GM19438 (cell line): ENCODE measurements at regions not wholly inside any gene's neighbourhood (a gene's known extent, or its start where the extent isn't known, plus 50 kb on each side); places are given as distances from the start of the nearest gene placed in this dataset.
A peak's percentile ranks its signal among the peaks of the same experiment; 100 is the strongest.

Experiments used
- ATAC-seq: cut with Tn5 transposase; IDR thresholded peaks from one replicate; pipeline ENCODE4 v1.9.1; 2021; ENCODE audit warnings: low read depth; ENCODE audit not compliant: unreplicated experiment

DNA sequence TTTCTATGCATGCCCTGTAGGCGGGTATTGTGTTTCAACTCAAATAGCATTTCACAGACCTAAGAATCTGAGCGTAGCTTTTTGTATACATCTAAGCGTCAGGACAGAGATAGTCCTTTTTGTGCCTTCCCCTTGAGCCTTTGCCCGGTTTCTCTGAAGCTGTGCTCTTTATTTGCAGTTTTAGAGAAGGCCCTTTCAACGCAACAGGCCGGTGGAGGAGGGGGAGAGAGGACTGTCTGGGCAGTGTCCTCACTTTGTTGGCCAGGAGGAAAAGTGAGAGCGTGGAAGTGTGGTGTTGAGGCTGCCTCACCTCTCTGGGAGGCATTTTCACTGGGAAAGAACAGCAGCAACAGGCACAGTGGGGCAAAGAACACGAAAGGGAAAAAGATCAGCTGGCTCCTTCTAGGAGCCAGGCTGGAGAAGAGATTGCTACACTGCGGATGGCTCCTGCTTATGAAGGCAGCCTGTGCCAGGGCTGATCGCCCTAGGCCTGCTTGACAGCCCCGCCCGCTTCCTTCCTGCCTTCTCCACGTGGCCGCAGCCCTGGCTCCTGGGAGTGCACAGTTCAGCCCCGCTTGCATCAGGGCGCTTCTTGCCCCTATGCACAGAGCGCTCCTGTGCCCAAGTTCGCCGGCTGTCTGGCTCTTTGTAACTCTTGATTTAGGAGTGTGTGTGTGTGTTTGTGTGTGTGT, 195.6 kb upstream of the POU3F3 start:
- ATAC-seq: no peak

DNA sequence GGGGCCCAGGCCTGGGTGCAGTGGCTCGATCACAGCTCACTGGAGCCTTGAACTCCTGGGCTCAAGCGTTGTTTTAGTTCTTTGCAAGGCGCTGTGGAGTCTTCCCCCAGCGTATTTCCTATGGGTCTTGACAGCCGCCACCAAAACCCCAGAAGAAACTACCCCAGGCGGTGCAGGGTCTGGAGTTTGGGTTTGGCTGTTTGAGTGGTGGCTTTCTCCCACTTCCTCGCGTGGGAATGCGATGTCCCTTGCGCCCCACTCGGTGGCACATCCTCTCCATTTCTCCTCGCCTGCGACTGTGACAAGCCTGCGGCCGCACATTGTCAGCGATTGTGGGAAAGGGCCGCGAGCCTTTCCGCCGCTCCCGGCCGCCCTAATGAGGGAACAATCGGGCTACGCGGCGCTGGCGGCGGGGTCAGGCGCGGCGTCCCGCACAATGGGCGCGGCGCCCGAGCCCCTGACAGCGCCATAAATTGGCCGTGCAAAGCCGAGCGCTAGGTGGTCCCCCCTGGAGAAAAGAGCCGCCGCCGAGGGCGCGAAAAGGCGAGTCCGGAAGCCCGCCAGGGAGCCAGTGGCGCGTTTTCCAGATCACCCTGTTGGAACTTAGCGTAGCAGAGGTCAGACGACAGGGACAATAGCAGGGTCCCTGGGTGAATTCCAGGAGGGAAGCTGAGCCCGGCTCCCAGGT, 194.9 kb upstream of the POU3F3 start:
- ATAC-seq: no peak

DNA sequence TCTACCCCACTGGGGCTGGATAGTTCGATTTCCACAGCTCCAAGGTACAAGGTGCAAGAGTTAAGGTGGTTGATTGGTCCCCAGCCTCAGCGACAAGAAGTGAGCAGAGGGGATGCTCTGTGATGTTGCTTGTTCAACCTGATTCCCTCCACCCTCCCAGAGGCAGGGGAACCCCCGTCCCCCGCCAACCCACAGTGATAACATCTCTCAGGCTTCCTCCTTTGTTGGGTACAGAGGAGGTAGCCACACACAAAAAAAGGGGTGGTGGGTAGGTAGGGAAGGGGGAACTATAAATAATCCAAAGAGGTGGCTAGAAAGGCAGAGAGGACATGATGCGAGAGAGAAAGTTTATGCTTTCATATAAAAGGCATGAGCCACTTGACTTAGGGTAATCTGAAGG, 192.9 kb upstream of the POU3F3 start:
- ATAC-seq: no peak

DNA sequence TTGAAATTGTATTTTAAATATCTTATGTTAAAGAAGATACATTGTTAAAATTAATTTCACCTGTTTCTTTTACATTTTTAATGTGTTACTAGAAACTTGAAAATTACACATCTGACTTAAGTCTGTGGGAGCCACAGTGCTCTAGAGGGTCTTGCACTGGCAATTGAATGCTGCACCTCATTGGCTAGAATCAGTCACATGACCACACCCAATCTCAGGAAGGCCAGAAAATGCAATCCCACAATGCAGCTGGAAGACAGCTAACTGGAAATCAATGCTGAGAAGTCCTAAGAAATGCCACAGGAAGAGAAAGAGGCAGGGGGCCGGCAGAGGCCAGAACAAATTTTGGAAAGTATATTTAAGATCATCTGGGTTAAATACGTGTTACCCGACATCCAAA, 189.2 kb upstream of the POU3F3 start:
- no peak for ATAC-seq

- no peak for ATAC-seq
Measured at GRCh38 chr2:104668631-104669030, 185.3 kb upstream of the POU3F3 start.

- ATAC-seq: no peak
Measured at GRCh38 chr2:104673225-104673624, 180.7 kb upstream of the POU3F3 start.

DNA sequence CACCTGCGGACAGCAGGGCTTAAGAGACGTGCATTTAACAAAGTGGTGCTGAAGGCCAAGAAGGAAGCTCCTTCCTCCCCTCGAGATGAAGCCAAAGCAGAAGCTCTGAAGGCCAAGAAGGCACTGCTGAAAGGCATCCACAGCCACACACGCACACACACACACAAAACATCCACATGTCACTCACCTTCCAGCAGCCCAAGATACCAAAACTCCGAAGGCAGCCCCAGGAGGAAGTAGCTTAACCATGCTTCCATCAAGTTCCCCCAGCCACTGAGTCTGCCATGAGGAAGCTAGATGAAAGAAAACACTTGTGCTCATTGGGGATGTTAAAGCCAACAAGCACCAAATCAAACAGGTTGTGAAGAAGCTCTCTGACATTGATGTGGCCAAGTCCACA, 175.7 kb upstream of the POU3F3 start:
- ATAC-seq: no peak

- ATAC-seq: no peak
Measured at GRCh38 chr2:104685591-104685990, 168.3 kb upstream of the POU3F3 start.

DNA sequence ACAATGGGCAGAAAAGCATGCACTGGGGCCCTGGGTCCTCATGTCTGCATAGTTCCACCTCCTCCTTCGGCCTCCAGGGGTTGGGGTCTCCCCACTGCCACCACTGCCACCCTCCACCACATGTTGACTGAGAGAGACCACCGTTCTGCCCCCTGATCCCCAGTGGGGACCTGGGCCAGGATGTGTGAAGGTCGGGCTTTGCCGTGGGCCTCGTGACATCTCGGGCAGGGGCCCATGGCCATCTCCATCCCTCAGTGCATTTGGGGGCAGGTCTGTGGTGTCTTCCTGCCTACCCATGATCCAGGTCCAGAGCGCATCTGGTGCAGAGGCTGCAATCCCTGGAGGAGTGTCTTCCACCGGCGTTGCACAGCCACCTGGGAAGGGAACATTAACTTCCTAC, 166.8 kb upstream of the POU3F3 start:
- no peak for ATAC-seq

DNA sequence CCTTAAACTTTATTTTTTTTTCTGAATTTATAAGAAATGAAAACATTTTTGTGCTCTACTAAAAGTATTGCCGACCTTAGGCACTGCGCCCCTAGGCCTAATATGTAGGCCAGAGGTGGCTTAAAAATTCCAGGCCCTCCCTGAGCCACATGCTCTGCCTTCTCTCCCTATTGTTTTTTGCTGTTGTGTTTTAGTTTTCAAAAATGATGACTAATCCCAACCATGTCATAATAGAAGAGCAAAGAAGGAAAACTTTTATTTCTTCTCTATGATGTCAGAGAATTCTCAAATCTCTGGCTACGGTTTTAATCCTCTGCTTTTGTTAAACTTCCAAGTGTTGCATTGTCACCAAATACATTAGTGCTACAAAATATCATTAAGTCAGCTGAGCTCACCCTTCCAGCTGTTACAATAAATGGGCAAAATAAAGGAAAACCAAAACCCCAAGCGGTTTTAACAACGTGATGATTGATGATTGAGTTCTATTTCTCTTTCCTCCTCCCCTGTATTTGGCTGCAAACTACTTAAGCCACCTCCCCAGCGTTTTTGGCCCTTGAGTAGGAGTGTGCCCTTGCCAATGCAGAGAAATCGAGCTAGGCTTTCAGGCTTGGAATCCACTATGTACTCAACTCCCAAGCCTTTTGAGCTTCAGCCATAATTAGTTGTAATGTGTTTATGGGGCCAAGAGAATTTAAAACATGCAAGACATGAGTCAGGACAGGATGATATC, 163.5 kb upstream of the POU3F3 start:
- ATAC-seq: no peak

DNA sequence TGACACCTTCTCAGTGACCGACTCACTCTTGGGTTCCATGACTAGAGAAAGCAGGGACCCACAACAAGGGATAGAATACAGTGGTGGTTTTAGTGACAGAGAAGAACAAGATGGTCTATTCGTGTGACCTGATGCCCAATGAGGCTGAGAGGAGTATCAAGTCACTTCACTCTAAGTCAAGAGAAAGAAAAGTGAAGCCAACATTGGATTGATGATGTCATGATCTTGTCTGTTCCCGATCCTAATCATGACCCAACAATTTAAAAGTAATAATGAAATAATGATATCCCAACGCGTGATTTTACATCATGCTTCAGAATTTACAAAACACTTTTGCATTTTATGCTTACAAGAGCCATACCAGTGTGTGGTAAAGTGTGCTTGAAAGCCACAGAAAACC, 155.6 kb upstream of the POU3F3 start:
- ATAC-seq: no peak

DNA sequence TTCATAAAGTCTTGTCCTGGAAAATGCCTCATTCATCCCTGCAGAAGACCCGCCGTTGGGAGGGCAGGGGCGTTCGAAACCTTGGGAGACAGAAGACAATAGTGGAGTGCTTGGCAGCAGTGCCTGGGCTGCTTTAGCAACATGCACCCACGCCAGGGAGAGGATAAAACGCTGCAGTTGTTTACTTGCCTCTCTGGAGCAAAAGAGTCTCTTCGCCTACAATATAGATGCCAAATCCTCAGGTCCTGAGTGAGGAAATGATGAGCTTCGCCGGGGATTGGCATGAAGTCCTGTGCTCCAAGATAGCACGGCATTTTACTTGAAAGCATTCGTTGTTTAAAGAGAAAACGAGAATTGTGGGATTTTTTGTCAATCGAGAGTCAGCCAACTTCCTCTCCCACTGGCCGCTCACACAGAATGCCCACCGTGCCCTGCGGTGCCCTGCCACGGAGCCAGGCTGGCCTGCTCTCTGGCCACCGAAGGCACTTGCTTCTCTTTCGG, 152.5 kb upstream of the POU3F3 start:
- no peak for ATAC-seq

DNA sequence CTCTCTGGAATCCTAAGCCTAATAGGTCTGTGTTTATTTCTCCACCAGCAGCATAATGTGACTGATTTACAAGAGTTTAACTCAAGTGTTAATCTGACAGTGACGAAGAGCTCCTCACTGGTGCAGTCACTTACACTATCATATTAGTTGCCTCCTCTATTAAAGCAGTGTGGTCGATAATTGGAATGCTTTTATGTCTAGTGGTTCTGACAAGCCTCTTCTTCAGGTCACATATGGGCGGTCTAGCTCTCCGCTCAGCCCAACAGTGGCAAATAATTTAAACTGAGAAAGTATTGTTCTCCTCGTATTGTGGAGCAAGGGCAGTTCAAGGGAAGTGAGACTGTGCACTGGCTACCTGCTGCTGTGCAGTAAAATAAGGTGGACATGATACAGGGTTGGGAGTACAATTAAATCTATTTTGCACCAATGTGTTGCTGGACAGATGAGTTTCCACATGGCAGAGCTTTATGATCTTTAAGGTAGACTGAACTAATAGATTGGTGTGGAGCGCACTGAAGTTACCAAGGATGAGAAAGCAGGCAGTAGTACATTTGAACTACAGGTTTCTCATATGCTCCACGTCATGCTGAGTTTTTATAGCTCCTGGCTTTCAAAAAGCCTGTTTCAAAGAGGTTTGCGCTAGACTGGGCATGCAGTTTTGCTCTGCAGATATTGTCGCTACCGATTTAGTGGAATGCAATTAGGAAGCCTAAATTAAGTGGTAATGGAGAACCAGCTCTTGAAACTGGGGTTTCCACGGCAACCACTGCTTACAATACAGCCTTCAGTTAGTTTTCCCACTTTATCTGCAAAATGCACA, 151.7 kb upstream of the POU3F3 start:
- no peak for ATAC-seq

GRCh38 chr2:104703669-104704068, 150.2 kb upstream of the POU3F3 start:
- ATAC-seq: no peak

DNA sequence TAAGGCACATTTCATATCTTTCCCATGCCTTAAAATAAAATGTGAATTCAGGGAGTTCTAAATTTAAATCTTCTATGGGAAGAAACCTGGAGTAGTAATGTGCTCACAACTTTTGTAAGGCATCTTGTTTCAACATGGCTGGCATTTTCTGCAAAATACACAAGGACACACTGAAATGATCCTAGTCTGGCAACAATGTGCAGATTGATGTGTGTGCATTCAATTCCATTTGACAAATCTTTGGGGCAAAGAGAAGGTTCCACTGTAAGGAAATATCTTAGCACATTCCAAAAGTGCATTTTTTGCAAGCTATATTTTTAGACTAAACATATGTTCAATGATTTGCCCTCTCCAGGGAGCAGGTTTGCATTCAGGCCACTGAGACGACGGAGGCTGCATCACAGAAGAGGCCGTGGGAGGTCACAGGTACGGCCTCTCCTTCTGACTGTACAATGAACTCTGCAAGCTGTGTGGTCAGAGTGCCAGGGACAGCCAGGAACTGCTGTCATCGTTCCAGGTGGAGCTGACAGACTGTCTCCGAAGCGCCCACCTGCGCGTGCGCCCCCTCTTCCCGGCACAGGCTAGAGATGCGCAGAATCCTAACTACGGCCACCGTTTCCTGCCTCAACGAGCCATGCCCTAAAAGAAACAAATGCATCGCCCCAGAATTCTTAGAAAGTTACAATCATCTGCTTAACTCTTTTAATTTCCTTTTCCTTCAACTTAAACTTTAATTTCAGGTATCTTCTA, 149.2 kb upstream of the POU3F3 start:
- no peak for ATAC-seq

DNA sequence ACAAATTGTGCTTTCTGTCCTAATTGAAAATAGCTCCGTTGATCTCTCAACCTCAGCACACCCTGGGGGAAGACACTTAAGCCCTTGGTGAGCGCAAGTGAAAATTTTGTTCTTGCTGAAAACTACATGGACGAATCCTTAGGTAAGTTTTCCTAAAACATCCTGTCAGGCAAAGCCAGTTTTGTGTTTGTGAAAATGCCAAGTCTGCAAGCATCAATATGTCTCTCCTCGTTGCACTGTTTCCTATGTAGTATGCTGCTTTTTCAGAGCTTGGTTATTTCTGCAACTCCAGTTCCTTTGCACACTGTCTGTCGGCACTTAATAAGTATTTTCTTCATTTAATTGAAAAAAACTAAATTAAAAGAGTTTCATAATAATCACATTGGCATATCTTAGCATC, 146.9 kb upstream of the POU3F3 start:
- ATAC-seq: no peak

GRCh38 chr2:104708967-104709366, 144.9 kb upstream of the POU3F3 start:
- no peak for ATAC-seq

GRCh38 chr2:104716061-104716460, 137.9 kb upstream of the POU3F3 start:
- ATAC-seq: no peak

- ATAC-seq: peak; percentile 99
Measured at GRCh38 chr2:104733226-104733943, 120.5 kb upstream of the POU3F3 start.
